Subcutaneous abdominal adipose tissue (tissue), 5 donors: ENCODE measurements at regions not wholly inside any gene's neighbourhood (a gene's known extent, or its start where the extent isn't known, plus 50 kb on each side); places are given as distances from the start of the nearest gene placed in this dataset.
"Not testable (repeated sequence)": the region's sequence is repeated elsewhere in the genome, so short reads cannot be mapped to it uniquely, and the experiment has no call there.

Experiments used
- H3K27ac ChIP-seq: one replicate; pipeline ENCODE4 v1.7.0; 2013; ENCODE audit warnings: low read depth, mild to moderate bottlenecking, inconsistent platforms, low read length, moderate library complexity
- H3K27me3 ChIP-seq, 5 donors: one replicate each; pipeline ENCODE4 v1.7.0; 2013; ENCODE audit warnings: low read length in 5 of 5, inconsistent platforms in 1 of 5; ENCODE audit not compliant: control insufficient read depth in 5 of 5, insufficient read depth in 4 of 5
- H3K36me3 ChIP-seq, 5 donors: one replicate each; pipeline ENCODE4 v1.7.0; 2013; ENCODE audit warnings: low read length in 5 of 5; ENCODE audit not compliant: control insufficient read depth in 5 of 5, insufficient read depth in 5 of 5
- H3K4me1 ChIP-seq, 5 donors: one replicate each; pipeline ENCODE4 v1.7.0; 2013; ENCODE audit warnings: low read length in 5 of 5, mild to moderate bottlenecking in 3 of 5, moderate library complexity in 1 of 5; ENCODE audit not compliant: control insufficient read depth in 5 of 5, insufficient read depth in 5 of 5
- H3K4me3 ChIP-seq, 5 donors: one replicate each; pipeline ENCODE4 v1.7.0; 2013; ENCODE audit warnings: low read length in 5 of 5, low read depth in 1 of 5
- H3K9ac ChIP-seq, 5 donors: one replicate each; pipeline ENCODE4 v1.7.0; 2013; ENCODE audit warnings: low read length in 5 of 5, mild to moderate bottlenecking in 4 of 5, moderate library complexity in 3 of 5
- H3K9me3 ChIP-seq, 5 donors: one replicate each; pipeline ENCODE4 v1.7.0; 2013; ENCODE audit warnings: low read length in 5 of 5; ENCODE audit not compliant: control insufficient read depth in 5 of 5
- donor health status: healthy.
- donor health status: healthy.
- donor health status: healthy.
- donor health status: healthy.
- donor health status: healthy.

- H3K27ac ChIP-seq, result no peak overlapping the region
- no peaks in the 10 kb centered on the region for H3K4me1 ChIP-seq
- no peaks in the 10 kb centered on the region for H3K27me3 ChIP-seq
- H3K9me3 ChIP-seq, result peaks cover 0 to 4% (median 0%) of the 10 kb centered on the region in 5 donors
- H3K36me3 ChIP-seq, result no peaks in the 10 kb centered on the region
- H3K9ac ChIP-seq, result no peak overlapping the region
- H3K4me3 ChIP-seq, result no peak overlapping the region
Measured at GRCh38 chr5:125897089-125897488, 526.1 kb upstream of the GRAMD2B start.

GRCh38 chr5:125898851-125899405 is 524.3 kb upstream of the GRAMD2B start:
- H3K36me3 ChIP-seq, result no peaks in the 10 kb centered on the region
- no peaks in the 10 kb centered on the region for H3K27me3 ChIP-seq
- H3K9ac ChIP-seq, result no peak overlapping the region
- no peaks in the 10 kb centered on the region for H3K4me1 ChIP-seq
- peaks cover 0 to 4% (median 0%) of the 10 kb centered on the region in 5 donors for H3K9me3 ChIP-seq
- H3K4me3 ChIP-seq, result no peak overlapping the region
- H3K27ac ChIP-seq, result no peak overlapping the region

- H3K9me3 ChIP-seq, result peaks cover 0 to 20% (median 10%) of the 10 kb centered on the region in 5 donors
- H3K4me3 ChIP-seq, result no peak overlapping the region
- H3K27ac ChIP-seq, result no peak overlapping the region
- H3K9ac ChIP-seq, result no peak overlapping the region
- no peaks in the 10 kb centered on the region for H3K4me1 ChIP-seq
- H3K36me3 ChIP-seq, result no peaks in the 10 kb centered on the region
- H3K27me3 ChIP-seq, result no peaks in the 10 kb centered on the region
Measured at GRCh38 chr5:125912028-125912427, 511.2 kb upstream of the GRAMD2B start.

GRCh38 chr5:125913200-125913599 is 510.0 kb upstream of the GRAMD2B start:
- Histone ChIP-seq H3K9ac (no peak overlapping the region), H3K4me1 (no peaks in the 10 kb centered on the region), H3K9me3 (peaks cover 0 to 14% (median 2%) of the 10 kb centered on the region in 5 donors), H3K4me3 (no peak overlapping the region), H3K27ac (no peak overlapping the region), H3K27me3 (no peaks in the 10 kb centered on the region), H3K36me3 (no peaks in the 10 kb centered on the region)

- Histone ChIP-seq H3K9ac (no peak overlapping the region), H3K4me3 (no peak overlapping the region), H3K27me3 (no peaks in the 10 kb centered on the region), H3K4me1 (no peaks in the 10 kb centered on the region), H3K9me3 (peaks cover 0 to 12% (median 0%) of the 10 kb centered on the region in 5 donors), H3K36me3 (no peaks in the 10 kb centered on the region), H3K27ac (no peak overlapping the region)
Measured at GRCh38 chr5:125914471-125914870, 508.7 kb upstream of the GRAMD2B start.

- H3K27me3 ChIP-seq, H3K27ac ChIP-seq, H3K4me3 ChIP-seq, H3K9ac ChIP-seq, H3K36me3 ChIP-seq, H3K4me1 ChIP-seq, H3K9me3 ChIP-seq: not testable (repeated sequence)
Measured at GRCh38 chr5:125923958-125924357, 499.3 kb upstream of the GRAMD2B start.

- no peaks in the 10 kb centered on the region for H3K36me3 ChIP-seq
- no peaks in the 10 kb centered on the region for H3K9me3 ChIP-seq
- no peaks in the 10 kb centered on the region for H3K27me3 ChIP-seq
- H3K4me1 ChIP-seq, result no peaks in the 10 kb centered on the region
- no peak overlapping the region for H3K9ac ChIP-seq
- no peak overlapping the region for H3K4me3 ChIP-seq
- H3K27ac ChIP-seq, result no peak overlapping the region
Measured at GRCh38 chr5:125926172-125926571, 497.0 kb upstream of the GRAMD2B start.

GRCh38 chr5:125928663-125929062 is 494.5 kb upstream of the GRAMD2B start:
- no peaks in the 10 kb centered on the region for H3K27me3 ChIP-seq
- H3K4me3 ChIP-seq, result no peak overlapping the region
- no peaks in the 10 kb centered on the region for H3K4me1 ChIP-seq
- H3K9me3 ChIP-seq, result no peaks in the 10 kb centered on the region
- H3K27ac ChIP-seq, result no peak overlapping the region
- H3K9ac ChIP-seq, result no peak overlapping the region
- H3K36me3 ChIP-seq, result no peaks in the 10 kb centered on the region

GRCh38 chr5:125950012-125950615 is 473.1 kb upstream of the GRAMD2B start:
- no peak overlapping the region for H3K27ac ChIP-seq
- H3K36me3 ChIP-seq, result no peaks in the 10 kb centered on the region
- no peak overlapping the region for H3K4me3 ChIP-seq
- H3K9ac ChIP-seq, result no peak overlapping the region
- no peaks in the 10 kb centered on the region for H3K27me3 ChIP-seq
- H3K4me1 ChIP-seq, result no peaks in the 10 kb centered on the region
- peaks cover 0 to 8% (median 0%) of the 10 kb centered on the region in 5 donors for H3K9me3 ChIP-seq

- Histone ChIP-seq H3K27ac (no peak overlapping the region), H3K9ac (no peak overlapping the region), H3K36me3 (no peaks in the 10 kb centered on the region), H3K27me3 (no peaks in the 10 kb centered on the region), H3K9me3 (no peaks in the 10 kb centered on the region), H3K4me3 (no peak overlapping the region), H3K4me1 (no peaks in the 10 kb centered on the region)
Measured at GRCh38 chr5:125961150-125961549, 462.1 kb upstream of the GRAMD2B start.
